GM21390 (cell line): ENCODE measurements at regions not wholly inside any gene's neighbourhood (a gene's known extent, or its start where the extent isn't known, plus 50 kb on each side); places are given as distances from the start of the nearest gene placed in this dataset.

Experiments used
- ATAC-seq: cut with Tn5 transposase; IDR thresholded peaks from one replicate; pipeline ENCODE4 v1.9.1; 2021; ENCODE audit not compliant: unreplicated experiment

DNA sequence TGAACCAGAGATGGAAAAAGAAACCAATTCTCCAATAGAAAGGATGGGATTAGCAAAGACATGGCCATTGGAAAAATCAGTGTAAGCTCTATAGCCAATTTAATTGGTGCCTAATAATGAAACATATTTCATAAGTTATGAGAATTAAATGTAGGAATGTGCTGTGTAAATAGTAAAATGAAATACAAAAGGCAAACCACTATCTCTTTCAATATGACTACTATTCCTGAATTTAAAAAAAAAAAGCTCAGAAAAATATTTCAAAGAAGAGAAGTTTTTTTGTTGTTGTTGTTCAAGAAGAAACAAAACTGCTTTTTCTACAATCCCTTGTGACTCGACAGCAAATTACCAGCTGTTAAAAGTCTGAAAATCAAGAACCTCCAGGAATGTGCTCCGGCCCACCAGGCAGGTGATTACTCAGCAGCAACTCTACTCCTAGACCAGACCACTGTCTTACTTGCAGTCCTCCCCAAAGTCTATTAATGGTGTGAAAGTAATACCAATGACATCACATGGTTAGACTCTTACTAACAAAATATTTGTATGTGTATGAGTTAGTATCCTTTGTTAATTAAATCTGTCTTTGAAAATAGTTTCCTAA is 362.4 kb downstream of the KCTD12 start:
- peak; percentile 90 for ATAC-seq

GRCh38 chr13:76522083-76522755 is 364.0 kb downstream of the KCTD12 start:
- ATAC-seq, result no peak

DNA sequence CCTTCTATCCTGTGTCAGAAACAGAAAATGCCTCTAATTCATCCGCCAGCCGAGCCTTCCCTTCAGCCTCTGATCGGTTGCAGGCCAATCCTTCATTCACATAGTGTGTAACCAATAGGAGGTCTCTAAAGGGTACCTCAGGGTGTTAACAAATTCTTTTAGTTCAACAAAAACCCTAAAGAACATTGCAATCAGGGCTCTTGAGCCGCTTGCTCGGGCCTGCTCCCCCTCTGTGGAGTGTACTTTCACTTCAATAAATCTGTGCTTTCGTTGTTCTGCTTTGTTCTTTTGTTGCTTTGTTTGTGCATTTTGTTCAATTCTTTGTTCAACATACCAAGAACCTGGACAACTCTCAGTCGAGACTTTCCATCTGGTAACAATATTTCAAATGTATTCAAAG is 366.5 kb downstream of the KCTD12 start:
- no peak for ATAC-seq

- ATAC-seq, result no peak
These were observed 369.6 kb downstream of the KCTD12 start for GRCh38 chr13:76516586-76516985.

GRCh38 chr13:76516013-76516412 is 370.2 kb downstream of the KCTD12 start:
- no peak for ATAC-seq

- no peak for ATAC-seq
These were observed 373.5 kb downstream of the KCTD12 start for GRCh38 chr13:76512721-76513145.

- ATAC-seq, result no peak
These were observed 380.8 kb downstream of the KCTD12 start for GRCh38 chr13:76505437-76505836.

- ATAC-seq, result no peak
These were observed 382.4 kb downstream of the KCTD12 start for GRCh38 chr13:76503766-76504165.

DNA sequence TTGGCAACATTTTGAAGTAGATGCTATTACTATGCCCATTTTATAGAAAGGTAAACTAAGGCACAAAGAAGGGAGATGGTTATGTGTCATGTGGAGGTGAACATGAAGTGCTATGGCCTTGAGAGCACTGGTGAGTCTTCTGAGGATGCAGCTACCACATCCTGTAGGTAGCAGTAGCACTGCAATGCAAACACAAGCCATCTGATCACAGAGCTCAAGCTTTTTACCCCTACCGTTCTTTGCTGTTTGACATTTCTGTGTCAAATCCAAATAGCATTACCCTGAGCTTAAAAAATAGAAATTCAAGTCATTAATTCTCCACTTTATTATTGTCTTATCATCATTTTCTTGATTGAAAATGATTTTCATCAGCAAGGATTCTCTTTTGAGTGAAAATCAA is 382.9 kb downstream of the KCTD12 start:
- ATAC-seq, result no peak

DNA sequence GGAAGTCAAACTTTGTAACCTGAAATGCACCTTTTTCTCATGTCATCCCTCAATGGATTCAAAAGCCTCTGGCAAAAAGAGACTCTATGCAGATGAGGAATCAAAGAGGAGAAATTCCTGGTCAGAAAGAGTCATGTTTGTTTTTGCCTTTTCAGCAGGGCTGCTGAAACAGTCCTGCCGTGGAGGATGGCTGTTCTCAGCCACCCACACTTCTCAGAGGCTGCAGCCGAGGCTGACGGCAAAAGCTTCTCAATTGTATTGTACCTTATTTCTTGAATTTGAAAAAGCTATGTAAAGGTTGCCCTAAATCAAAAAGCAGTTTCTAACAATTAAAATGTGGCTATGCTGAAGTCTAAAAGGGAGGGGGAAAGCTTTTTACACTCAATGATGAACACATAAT is 385.3 kb downstream of the KCTD12 start:
- ATAC-seq, result no peak

GRCh38 chr13:76499891-76500290 is 386.3 kb downstream of the KCTD12 start:
- ATAC-seq, result no peak

- no peak for ATAC-seq
These were observed 396.9 kb downstream of the KCTD12 start for GRCh38 chr13:76489274-76489673.

- ATAC-seq, result no peak
These were observed 404.5 kb downstream of the KCTD12 start for GRCh38 chr13:76481738-76482137.

GRCh38 chr13:76474966-76475365 is 411.2 kb downstream of the KCTD12 start:
- ATAC-seq, result no peak

- no peak for ATAC-seq
These were observed 411.8 kb downstream of the KCTD12 start for GRCh38 chr13:76474356-76474755.

GRCh38 chr13:76473552-76474134 is 412.6 kb downstream of the KCTD12 start:
- ATAC-seq, result peak; percentile 100

- ATAC-seq, result no peak
These were observed 413.3 kb downstream of the KCTD12 start for GRCh38 chr13:76472916-76473315.

DNA sequence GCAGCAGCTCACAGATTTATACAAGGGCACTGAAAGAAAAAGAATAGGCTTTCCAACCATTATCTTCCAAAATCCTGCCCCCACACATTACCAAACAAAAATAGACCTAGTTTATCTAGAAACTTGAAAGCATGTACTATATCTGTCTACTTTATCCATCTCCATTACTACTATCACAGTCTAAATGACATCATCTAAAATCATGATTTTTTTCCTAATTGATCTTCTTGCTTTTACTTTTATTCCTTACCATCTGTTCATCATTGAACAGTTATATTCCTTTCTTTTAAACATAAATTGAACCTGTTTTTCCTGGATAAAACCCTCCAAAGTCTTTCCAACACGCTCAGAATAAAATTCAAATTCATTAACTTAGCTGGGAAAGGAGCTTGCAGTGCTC is 414.7 kb downstream of the KCTD12 start:
- no peak for ATAC-seq

GRCh38 chr13:76470991-76471390 is 415.2 kb downstream of the KCTD12 start:
- ATAC-seq, result no peak

DNA sequence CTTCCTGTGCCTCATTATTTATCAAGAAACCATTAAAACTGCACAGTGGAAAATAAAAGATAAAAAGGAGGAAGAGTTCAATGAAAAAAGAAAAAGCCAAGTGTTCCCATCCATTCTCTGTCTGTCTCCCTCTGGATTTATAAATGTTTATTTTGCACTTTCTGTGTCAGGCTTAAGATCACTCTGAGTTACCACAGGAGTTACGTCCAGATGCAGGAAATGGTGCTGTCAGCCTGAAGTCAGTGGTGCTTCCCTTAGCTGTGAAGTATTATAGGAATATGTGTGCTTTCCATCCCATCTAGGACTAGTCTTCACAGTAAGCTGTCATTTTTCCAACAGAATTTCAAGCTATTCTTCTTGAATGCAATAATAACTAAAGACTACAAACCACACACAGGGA is 420.2 kb downstream of the KCTD12 start:
- no peak for ATAC-seq

DNA sequence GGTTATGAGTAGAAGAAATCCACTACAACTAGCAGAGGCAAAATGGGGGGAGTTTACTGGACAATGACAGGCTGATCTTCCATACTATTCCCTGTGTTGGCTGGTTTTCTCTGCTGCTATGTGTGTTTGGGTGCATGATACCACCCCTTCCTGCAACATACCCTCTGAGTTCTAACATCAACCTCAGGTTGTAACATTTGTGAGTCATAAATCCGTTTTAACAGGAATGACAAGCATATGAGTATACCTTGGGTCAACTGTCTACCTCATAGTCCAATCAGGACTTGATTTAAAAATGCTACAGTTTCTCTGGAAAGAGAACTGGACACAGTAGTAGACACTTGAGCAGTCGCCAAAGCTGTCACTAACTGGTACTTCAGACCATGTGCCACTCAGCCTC is 422.9 kb downstream of the KCTD12 start:
- no peak for ATAC-seq

DNA sequence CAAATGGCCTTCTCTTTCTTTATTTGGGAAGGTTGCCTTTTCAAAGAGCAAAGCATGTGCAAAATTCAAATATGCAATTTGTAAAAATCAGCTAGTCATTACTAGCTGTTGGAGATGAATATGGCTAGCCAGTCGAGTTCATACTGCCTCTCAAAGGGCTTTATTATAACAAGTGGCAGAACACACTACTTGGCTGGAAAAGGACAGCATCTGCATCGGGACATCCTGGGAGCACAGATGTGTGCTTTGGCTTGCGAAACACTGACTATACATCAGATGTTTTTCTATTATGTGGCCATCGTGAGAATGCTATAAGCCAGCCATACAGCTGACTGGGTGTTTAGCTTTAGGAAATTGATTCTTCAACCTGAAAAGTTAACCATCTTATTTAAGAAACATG is 424.2 kb downstream of the KCTD12 start:
- ATAC-seq, result no peak

DNA sequence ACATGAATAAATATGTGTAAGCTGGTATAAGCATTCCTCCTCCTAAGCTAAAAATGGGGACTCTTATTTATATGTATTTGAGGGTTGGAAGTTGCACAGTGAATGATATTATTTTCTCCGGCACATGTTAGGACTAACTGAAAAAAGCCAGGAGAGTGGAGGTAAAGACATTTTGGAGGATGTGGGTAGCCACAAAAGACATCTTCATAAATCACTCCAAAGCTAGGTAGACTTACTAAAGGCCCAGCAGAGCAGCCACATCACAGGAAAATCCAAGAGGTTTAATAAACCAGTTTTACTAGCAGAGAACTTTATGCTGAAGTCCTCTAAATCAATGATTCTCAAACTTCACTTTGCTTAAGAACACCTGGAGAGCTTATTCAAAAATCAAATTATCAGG is 424.7 kb downstream of the KCTD12 start:
- no peak for ATAC-seq
